ENCODE measurements at regions not wholly inside any gene's neighbourhood (a gene's known extent, or its start where the extent isn't known, plus 50 kb on each side); places are given as distances from the start of the nearest gene placed in this dataset.
A peak's percentile ranks its signal among the peaks of the same experiment; 100 is the strongest.

DNA sequence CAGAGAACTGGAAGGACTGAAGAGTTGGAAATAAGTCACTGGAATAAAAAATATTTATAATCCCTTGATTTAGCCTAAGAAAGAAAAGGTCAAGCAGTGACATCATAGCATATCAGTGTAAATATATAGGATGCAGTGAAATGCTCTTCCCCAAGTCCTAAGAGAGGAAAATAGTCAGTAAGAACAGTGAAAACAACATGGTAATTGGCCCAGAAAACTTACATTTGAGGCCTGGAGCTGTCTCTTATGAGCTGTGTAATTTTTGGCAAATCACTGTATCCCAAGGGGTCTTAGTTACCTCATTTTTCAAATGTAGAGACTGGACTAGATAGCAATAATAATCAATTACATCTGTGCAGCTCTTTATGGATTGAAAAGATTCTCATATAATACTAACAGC, 255.7 kb upstream of the AR start:
- H3K27me3 Mint-ChIP-seq (ENCODE audit: low read depth in 3 of 3): peaks cover 0 to 1% (median 1%) of the 10 kb centered on the region in 3 donors
- no peak overlapping the region for H3K27ac Mint-ChIP-seq
- DNase-seq: no peak
- H3K9me3 Mint-ChIP-seq: peaks cover 0 to 4% (median 0%) of the 10 kb centered on the region in 6 donors
- no peaks in the 10 kb centered on the region for H3K4me1 Mint-ChIP-seq
- no peaks in the 10 kb centered on the region for H3K36me3 Mint-ChIP-seq
- no peak overlapping the region for H3K4me3 Mint-ChIP-seq

DNA sequence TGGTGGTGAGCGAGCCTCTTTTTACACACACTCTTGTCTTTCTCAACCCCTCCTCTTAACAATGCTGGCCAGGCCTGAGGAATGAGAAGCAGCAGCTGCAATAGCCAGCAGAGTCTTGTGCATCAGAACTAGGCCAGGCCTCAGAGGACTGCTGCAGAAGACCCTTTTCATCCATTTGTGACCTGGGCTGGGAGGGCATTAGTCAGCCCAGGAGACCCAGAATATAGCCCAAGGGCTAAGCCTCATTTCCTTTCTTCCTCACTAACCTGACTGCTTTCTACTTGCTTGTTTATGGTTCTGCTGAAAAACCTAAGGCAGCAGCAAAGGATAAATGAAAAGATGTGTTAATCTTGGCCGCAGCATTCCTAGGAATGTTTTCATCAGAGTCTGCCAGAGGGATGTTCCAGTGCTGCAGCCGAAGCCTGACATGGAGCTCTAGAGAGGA, 254.7 kb upstream of the AR start:
- H3K27me3 Mint-ChIP-seq (ENCODE audit: low read depth in 3 of 3): peaks cover 0 to 1% (median 1%) of the 10 kb centered on the region in 3 donors
- no peaks in the 10 kb centered on the region for H3K36me3 Mint-ChIP-seq
- no peak overlapping the region for H3K27ac Mint-ChIP-seq
- H3K4me1 Mint-ChIP-seq: no peaks in the 10 kb centered on the region
- H3K4me3 Mint-ChIP-seq: no peak overlapping the region
- DNase-seq: no peak
- peaks cover 0 to 4% (median 0%) of the 10 kb centered on the region in 6 donors for H3K9me3 Mint-ChIP-seq

DNA sequence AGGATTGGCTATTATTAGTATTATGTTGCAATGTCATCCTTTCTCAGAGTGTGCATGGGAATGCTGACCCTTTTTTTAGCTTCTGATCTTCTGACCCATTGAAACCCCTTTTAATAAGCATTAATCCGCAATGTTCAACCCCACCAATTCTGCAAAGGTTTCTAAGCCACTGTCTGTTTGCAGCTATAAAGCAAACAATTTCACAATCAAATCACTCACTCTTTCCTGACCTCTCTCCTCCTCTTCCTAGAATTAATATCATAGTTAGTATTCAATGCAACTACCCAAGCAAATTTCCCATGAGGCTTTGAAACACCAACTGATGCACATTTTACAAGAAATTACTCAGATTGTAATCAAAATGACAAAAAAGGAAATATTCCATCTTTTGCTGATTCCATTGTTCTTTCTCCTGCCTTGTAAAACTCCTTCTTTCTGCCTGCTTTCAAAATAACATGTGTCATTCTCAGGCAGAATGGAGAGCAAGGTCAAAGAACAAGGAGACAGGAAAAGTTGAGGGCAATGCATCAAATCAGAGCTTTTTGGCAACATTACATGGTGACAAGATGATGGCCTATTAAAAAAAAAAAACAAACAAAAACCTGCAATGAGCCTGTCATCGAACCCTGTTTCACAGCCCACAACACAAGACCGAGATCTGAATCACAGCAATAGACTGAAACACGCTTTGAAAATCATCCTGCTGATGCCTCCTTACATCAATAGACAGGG, 253.2 kb upstream of the AR start:
- Mint-ChIP-seq H3K9me3 (peaks cover 0 to 2% (median 0%) of the 10 kb centered on the region in 6 donors), H3K4me3 (no peak overlapping the region), H3K4me1 (no peaks in the 10 kb centered on the region), H3K36me3 (no peaks in the 10 kb centered on the region), H3K27ac (no peak overlapping the region), H3K27me3 (ENCODE audit: low read depth in 3 of 3) (no peaks in the 10 kb centered on the region)
- DNase-seq: no peak

DNA sequence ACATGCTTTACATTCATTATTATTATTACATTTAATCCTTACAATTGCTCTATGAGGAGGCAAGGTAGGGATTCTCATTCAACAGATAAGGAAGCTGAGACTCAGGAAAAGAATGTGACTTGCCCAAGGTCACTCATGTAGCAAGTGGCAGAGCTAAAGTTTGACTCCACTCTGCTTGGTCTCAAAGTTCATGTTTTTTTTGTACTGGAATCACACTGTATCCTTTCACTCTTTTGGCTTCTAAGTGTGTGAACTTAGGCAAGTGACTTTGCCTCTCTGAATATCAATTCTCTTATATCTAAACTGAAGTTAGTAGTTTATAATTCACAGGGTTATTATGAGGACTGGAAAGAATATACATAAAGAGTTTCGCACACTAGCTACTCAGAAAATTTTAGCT, 247.9 kb upstream of the AR start:
- Mint-ChIP-seq H3K9me3 (peaks cover 0 to 4% (median 0%) of the 10 kb centered on the region in 6 donors), H3K27me3 (ENCODE audit: low read depth in 3 of 3) (peaks cover 0 to 3% (median 0%) of the 10 kb centered on the region in 3 donors), H3K4me1 (no peaks in the 10 kb centered on the region), H3K36me3 (no peaks in the 10 kb centered on the region), H3K4me3 (no peak overlapping the region), H3K27ac (no peak overlapping the region)
- DNase-seq: no peak

DNA sequence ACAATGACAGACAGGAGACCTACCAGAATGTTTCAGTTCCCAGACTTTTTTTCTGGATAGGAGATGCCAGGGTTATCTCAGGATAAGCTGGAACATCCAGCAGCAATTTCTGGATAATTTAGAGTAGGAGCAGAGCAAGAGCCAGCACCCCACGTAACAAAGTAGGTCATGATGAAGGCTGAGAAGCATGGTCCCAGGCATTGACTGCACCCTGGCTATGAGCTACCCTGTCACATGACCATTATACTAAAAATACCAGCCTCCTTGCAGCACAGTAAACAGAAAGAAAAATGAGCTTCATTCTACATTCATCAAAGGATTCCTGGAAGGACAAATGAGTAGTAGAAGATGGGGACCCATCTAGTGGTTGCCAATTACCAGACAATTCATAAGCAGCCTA, 247.4 kb upstream of the AR start:
- Mint-ChIP-seq H3K27ac (no peak overlapping the region), H3K27me3 (ENCODE audit: low read depth in 3 of 3) (peaks cover 0 to 3% (median 0%) of the 10 kb centered on the region in 3 donors), H3K9me3 (peaks cover 0 to 4% (median 0%) of the 10 kb centered on the region in 6 donors), H3K36me3 (no peaks in the 10 kb centered on the region), H3K4me1 (no peaks in the 10 kb centered on the region), H3K4me3 (no peak overlapping the region)
- DNase-seq: no peak

DNA sequence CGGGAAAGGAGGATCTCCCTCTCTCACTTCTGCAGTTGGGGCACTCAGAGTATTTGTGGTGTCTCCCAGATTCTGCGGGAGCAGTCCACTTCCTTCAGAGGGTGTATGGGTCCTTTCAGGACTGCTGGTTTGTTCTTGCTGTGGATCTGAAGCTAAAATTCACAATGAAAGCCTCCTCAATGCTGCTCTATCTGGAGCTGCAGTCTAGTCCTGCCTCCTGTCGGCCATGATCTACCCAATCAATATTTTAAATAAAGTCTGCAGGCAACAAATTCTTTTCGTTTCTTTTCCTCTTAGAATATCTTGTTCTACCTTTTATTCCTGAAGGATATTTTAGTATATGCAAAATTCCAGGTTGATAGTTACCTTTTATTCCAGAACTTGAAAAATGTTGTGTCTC, 226.1 kb upstream of the AR start:
- peaks cover 0 to 11% (median 3%) of the 10 kb centered on the region in 3 donors for H3K27me3 Mint-ChIP-seq (ENCODE audit: low read depth in 3 of 3)
- DNase-seq: no peak
- H3K4me3 Mint-ChIP-seq: no peak overlapping the region
- peaks cover 0 to 8% (median 5%) of the 10 kb centered on the region in 6 donors for H3K9me3 Mint-ChIP-seq
- H3K4me1 Mint-ChIP-seq: no peaks in the 10 kb centered on the region
- no peak overlapping the region for H3K27ac Mint-ChIP-seq
- no peaks in the 10 kb centered on the region for H3K36me3 Mint-ChIP-seq

DNA sequence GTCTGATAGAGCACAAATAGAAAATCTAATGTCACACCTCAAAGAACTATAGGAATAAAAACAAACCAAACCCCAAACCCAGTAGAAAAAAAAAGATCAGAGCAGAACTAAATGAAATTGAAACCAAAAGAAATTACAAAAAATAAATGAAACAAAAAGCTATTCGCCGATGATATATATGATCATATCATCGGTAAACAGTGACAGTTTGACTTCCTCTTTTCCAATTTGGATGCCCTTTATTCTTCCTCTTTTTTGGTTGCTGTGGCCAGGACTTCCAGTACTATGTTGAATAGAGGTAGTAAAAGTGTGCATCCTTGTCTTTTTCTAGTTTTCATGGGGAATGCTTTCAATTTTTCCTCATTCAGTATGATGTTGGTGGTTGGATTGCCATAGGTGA, 215.3 kb upstream of the AR start:
- no peaks in the 10 kb centered on the region for H3K4me1 Mint-ChIP-seq
- H3K9me3 Mint-ChIP-seq: peaks cover 0 to 5% (median 2%) of the 10 kb centered on the region in 6 donors
- H3K27ac Mint-ChIP-seq: no peak overlapping the region
- H3K4me3 Mint-ChIP-seq: peak overlapping the region in 1 of 5 donors; percentile 5
- H3K36me3 Mint-ChIP-seq: no peaks in the 10 kb centered on the region
- no peak for DNase-seq
- H3K27me3 Mint-ChIP-seq (ENCODE audit: low read depth in 3 of 3): peaks cover 0 to 9% (median 2%) of the 10 kb centered on the region in 3 donors

DNA sequence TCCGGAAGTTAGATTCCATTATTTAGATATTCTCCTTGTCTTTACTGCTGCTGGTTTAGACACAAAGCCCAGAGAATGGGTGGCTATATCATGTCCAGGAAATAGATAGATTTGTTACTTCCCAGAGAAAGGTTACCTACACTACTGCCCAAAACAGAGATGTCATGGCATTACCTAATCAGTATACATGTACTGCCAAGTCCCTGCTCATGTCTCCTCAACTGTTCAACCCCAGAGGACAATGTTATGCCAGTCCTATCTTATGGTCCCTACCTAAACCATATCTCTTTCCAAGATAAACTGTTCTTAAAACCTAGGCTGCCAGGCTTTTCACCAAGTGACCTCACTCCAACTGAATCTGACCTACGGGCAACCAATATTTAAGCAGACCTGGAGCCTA, 209.5 kb upstream of the AR start:
- Mint-ChIP-seq H3K9me3 (peaks cover 0 to 4% (median 0%) of the 10 kb centered on the region in 6 donors), H3K27me3 (ENCODE audit: low read depth in 3 of 3) (peaks cover 0 to 6% (median 2%) of the 10 kb centered on the region in 3 donors), H3K36me3 (no peaks in the 10 kb centered on the region), H3K4me1 (no peaks in the 10 kb centered on the region), H3K4me3 (no peak overlapping the region), H3K27ac (no peak overlapping the region)
- DNase-seq: no peak

DNA sequence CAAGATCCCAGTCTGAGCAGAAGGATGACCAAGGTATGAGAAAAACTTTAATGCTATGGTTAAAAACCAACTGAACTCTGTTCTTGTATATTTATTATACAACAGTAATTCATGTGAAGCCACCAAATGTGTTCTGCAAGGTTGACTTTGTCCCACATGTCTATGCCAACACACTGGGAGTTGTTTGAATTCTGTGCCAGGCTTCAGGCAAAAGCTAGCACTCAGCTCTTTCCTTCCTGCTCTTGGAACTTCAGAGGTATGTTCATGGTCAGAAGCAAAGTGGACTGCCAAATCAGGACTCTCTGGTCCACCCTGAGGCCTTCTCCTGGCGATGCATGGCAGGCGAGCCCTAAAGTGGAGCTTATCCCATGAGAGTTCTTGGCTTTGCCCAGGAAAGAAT, 205.6 kb upstream of the AR start:
- no peak overlapping the region for H3K4me3 Mint-ChIP-seq
- H3K27me3 Mint-ChIP-seq (ENCODE audit: low read depth in 3 of 3): peaks cover 0 to 2% (median 2%) of the 10 kb centered on the region in 3 donors
- peaks cover 0 to 5% (median 0%) of the 10 kb centered on the region in 6 donors for H3K9me3 Mint-ChIP-seq
- H3K27ac Mint-ChIP-seq: no peak overlapping the region
- DNase-seq: no peak
- no peaks in the 10 kb centered on the region for H3K36me3 Mint-ChIP-seq
- no peaks in the 10 kb centered on the region for H3K4me1 Mint-ChIP-seq

DNA sequence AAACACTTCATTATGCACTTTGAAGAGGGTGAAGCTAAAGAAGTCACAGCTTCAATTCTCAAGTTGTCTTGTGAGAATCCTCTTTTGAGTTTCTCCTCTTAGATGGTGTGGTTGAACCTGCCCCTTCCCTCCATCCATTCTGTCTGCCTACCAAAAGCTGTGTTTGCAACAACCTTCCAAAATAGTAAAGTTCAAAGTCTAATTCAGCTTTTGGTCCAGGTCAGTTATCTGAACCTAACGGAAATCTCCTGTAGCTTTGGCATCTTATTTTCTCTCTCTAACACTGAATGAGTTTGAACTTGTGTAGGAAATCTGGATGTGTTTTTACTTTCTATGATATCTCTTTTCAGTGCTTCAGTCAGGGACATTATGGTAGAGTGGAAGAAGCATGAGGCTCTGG, 201.7 kb upstream of the AR start:
- Mint-ChIP-seq H3K27me3 (ENCODE audit: low read depth in 3 of 3) (peaks cover 0 to 5% (median 4%) of the 10 kb centered on the region in 3 donors), H3K4me1 (no peaks in the 10 kb centered on the region), H3K27ac (no peak overlapping the region), H3K36me3 (no peaks in the 10 kb centered on the region), H3K4me3 (no peak overlapping the region), H3K9me3 (peaks cover 0 to 5% (median 0%) of the 10 kb centered on the region in 6 donors)
- DNase-seq: no peak

DNA sequence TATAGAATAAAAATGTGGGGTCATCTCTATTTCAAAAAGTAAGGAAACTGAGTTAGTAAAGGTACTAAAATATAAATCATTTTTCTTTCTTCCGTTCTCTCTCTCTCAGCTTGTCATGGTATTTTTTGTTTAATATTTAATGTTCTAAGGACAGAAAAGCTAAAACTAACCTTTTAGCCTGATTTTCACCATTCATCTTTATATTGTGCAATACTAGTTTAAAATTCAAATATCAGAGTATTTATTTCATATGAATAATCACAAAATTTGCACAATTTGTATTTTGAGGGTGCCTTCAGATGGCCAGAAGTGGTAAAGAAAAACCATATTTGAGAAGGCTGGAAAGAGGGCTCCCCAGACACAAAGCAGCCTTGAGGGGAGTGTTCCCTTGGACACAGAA, 197.6 kb upstream of the AR start:
- no peak overlapping the region for H3K4me3 Mint-ChIP-seq
- H3K36me3 Mint-ChIP-seq: peaks cover 0 to 3% (median 0%) of the 10 kb centered on the region in 3 donors
- H3K27me3 Mint-ChIP-seq (ENCODE audit: low read depth in 3 of 3): peaks cover 0 to 3% (median 2%) of the 10 kb centered on the region in 3 donors
- DNase-seq: no peak
- H3K27ac Mint-ChIP-seq: no peak overlapping the region
- H3K4me1 Mint-ChIP-seq: no peaks in the 10 kb centered on the region
- H3K9me3 Mint-ChIP-seq: peaks cover 0 to 3% (median 0%) of the 10 kb centered on the region in 6 donors

DNA sequence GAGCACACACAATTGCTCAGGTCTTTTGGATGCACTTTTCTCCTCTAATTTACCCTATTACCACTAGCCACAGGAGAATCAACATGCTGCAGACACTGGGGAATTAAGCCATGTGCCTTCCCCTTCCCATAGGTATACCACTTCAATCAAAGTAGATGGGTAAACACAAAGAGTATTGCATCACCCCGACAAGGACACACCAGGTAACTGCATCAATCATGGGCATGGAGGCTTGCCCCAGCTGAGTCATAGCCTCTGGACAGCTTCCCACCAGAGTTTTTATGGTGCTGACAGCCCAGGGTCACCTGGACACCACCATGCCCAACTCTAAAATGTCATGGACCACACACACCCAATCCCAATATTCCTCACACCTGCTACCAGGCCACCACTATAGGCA, 197.2 kb upstream of the AR start:
- no peak for DNase-seq
- no peak overlapping the region for H3K27ac Mint-ChIP-seq
- H3K4me1 Mint-ChIP-seq: no peaks in the 10 kb centered on the region
- peaks cover 0 to 3% (median 0%) of the 10 kb centered on the region in 3 donors for H3K36me3 Mint-ChIP-seq
- H3K9me3 Mint-ChIP-seq: peaks cover 0 to 3% (median 0%) of the 10 kb centered on the region in 6 donors
- peaks cover 0 to 3% (median 2%) of the 10 kb centered on the region in 3 donors for H3K27me3 Mint-ChIP-seq (ENCODE audit: low read depth in 3 of 3)
- H3K4me3 Mint-ChIP-seq: no peak overlapping the region

DNA sequence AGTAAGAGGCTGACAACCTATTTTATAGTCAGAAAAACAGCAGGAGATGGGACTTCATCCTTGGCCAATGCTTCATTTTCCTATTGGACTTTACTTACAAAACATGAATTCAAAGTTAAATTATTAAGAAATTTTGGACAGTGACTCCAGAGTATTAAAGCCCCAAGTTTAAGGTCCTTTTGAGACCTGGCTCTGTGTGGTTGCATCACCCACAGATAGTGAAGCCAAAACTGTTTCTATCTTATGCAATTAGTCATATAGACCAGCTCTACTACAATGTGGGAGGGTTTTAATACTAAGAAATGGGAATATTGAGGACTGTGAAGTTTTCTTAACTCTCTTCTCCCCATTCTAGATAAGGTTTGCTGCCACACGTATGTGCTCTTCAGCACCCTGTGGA, 196.7 kb upstream of the AR start:
- no peak overlapping the region for H3K4me3 Mint-ChIP-seq
- H3K27ac Mint-ChIP-seq: no peak overlapping the region
- peaks cover 0 to 3% (median 0%) of the 10 kb centered on the region in 6 donors for H3K9me3 Mint-ChIP-seq
- peaks cover 0 to 3% (median 0%) of the 10 kb centered on the region in 3 donors for H3K36me3 Mint-ChIP-seq
- H3K27me3 Mint-ChIP-seq (ENCODE audit: low read depth in 3 of 3): peaks cover 0 to 3% (median 2%) of the 10 kb centered on the region in 3 donors
- no peaks in the 10 kb centered on the region for H3K4me1 Mint-ChIP-seq
- no peak for DNase-seq

DNA sequence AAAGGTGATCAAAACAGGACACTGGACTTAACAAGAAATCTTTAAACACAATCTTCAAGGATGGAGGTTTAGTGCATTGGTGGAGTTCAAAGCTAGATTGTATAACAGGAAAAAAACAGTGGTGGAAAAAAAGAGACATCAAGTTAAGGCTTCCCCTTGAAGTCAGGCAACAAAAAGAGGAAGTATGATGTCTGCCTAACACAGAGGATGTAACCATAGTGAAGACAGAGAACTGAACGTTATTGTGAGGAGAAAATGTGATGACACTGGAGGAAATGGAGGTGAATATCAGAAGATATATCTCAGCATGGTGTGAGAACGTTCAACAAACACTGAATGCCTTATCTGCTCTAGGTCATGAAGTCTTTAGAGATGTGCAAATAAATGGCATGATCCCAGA, 192.4 kb upstream of the AR start:
- H3K4me3 Mint-ChIP-seq: no peak overlapping the region
- peaks cover 0 to 3% (median 0%) of the 10 kb centered on the region in 3 donors for H3K36me3 Mint-ChIP-seq
- H3K4me1 Mint-ChIP-seq: no peaks in the 10 kb centered on the region
- H3K9me3 Mint-ChIP-seq: no peaks in the 10 kb centered on the region
- no peak overlapping the region for H3K27ac Mint-ChIP-seq
- peaks cover 0 to 4% (median 3%) of the 10 kb centered on the region in 3 donors for H3K27me3 Mint-ChIP-seq (ENCODE audit: low read depth in 3 of 3)
- no peak for DNase-seq
